Activated naive CD4-positive, alpha-beta T cell treated with anti-CD3 and anti-CD28 coated beads, Interleukin-2, amount 50 U/mL, for 72 hours (primary cell): ENCODE measurements at regions not wholly inside any gene's neighbourhood (a gene's known extent, or its start where the extent isn't known, plus 50 kb on each side); places are given as distances from the start of the nearest gene placed in this dataset.
A peak's percentile ranks its signal among the peaks of the same experiment; 100 is the strongest.

Source experiments
- ATAC-seq, 2 donors: fragments of 150-1000 bp; cut with Tn5 transposase; 2 replicates each; pipeline ENCODE4 v1.10.0; 2021; ENCODE audit warnings: mild to moderate bottlenecking in 2 of 2, moderate library complexity in 2 of 2
- DNase-seq, 2 donors: peaks; one replicate each; pipeline ENCODE4 v3.0.0; 2021 to 2022; ENCODE audit warnings: low spot score in 2 of 2
- H3K27ac Mint-ChIP-seq, 2 donors: one replicate each; pipeline ENCODE4 v1.8.0; 2022; ENCODE audit warnings: mild to moderate bottlenecking in 2 of 2, mixed read lengths in 2 of 2
- H3K36me3 Mint-ChIP-seq, 2 donors: one replicate each; pipeline ENCODE4 v1.8.0; 2022; ENCODE audit warnings: mixed read lengths in 2 of 2
- H3K9me3 Mint-ChIP-seq, 2 donors: one replicate each; pipeline ENCODE4 v1.8.0; 2022; ENCODE audit warnings: mixed read lengths in 2 of 2

DNA sequence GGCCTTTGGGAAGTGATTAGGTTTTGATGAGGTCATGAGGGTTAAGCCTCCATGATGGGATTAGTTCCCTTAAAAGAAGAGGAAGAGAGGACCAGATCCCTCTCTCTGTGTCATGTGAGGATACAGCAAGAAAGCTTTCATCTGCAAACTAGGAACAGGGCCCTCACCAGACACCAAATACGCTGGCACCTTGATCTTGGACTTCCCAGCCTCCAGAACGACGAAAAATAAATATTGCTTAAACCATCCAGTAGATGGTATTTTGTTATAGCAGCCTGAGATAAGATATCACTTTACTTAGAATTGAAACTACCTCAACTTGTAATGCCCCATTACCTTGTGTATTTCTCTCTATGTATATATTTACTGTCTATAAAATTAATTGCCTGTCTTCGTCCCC lies 65.4 kb upstream of the NNAT start:
- Mint-ChIP-seq H3K9me3 (peaks cover 16 to 31% of the 10 kb centered on the region in 2 donors), H3K27ac (no peak overlapping the region), H3K36me3 (peaks cover 22 to 27% of the 10 kb centered on the region in 2 donors)
- ATAC-seq, result no peak
- DNase-seq, result no peak

DNA sequence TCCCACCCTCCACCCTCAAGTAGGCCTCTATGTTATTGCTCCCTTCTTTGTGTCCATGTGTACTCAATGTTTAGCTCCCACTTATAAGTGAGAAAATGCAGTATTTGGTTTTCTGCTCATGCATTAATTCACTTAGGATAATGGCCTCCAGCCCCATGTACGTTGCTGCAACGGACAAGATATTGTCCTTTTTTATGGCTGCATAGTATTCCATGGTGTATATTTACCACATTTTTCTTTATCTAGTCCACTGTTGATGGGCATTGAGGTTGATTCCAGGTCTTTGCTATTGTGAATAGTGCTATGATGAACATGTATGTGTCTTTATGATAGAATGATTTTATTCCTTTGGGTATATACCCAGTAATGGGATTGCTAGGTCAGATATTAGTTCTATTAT lies 64.1 kb upstream of the NNAT start:
- H3K36me3 Mint-ChIP-seq, result peaks cover 22 to 27% of the 10 kb centered on the region in 2 donors

DNA sequence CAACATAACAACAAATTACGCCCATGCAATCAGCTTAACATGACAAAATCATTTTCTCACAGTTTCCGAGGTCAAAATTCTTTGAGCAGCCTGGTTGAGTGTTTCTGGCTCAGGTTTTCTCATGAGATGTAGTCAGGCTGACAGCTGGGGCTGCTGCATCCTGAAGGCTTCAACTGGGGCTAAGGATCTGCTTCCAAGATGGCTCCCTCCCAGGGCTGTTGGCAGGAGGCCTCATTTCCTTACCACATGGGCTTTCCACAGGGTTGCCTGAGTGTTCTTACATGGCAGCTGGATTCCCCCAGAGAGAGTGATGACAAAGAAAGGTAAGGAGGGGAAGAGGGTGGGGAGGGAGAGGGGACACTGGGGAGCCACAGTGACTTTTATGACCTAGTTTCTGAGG lies 63.1 kb upstream of the NNAT start:
- peaks cover 16 to 31% of the 10 kb centered on the region in 2 donors for H3K9me3 Mint-ChIP-seq
- ATAC-seq, result no peak

More for the DNA sequence above, 64.1 kb upstream of the NNAT start:
- peaks cover 16 to 31% of the 10 kb centered on the region in 2 donors for H3K9me3 Mint-ChIP-seq
- DNase-seq, result no peak
- no peak for ATAC-seq
- no peak overlapping the region for H3K27ac Mint-ChIP-seq

DNA sequence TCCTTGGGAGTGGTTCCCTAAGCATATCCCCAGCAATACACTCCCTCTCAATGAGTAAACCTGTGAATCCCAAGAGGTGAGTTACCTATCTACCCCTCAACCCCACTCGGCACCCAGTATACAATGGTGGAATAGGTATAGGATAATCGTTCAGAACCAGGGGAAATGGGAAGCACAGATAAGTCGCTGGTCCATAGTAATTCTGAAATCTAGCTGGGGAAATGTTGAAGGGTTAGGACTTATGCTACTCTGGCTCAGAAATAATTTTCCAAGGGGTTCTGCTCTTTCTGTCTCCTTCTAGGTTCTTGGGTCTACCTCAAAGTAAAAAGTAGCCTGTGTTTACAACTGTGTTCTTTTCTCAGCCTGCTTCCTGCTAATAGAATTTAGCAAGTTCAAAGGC lies 62.3 kb upstream of the NNAT start:
- DNase-seq, result no peak
- Mint-ChIP-seq H3K9me3 (peaks cover 16 to 28% of the 10 kb centered on the region in 2 donors), H3K36me3 (peaks cover 22 to 27% of the 10 kb centered on the region in 2 donors), H3K27ac (no peak overlapping the region)
- ATAC-seq, result no peak

More for the DNA sequence above, 63.1 kb upstream of the NNAT start:
- no peak for DNase-seq
- Mint-ChIP-seq H3K36me3 (peaks cover 22 to 27% of the 10 kb centered on the region in 2 donors), H3K27ac (no peak overlapping the region)

DNA sequence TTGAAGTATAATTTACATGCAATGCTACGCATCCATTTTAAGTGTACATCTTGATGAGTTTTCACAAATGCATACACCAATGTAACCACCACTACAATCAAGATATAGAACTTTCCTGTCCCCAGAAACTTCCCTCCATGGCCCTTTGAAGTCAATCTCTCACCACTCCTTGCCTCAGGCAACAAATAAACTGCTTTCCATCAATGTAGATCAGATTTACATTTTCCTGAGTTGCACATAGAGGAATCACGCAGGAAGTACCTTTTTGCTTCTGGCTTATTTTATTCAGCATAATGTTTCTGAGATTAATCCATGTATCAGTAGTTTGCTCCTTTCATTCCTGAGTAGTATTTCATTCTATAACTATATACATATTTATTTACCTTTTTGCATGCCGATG lies 59.6 kb upstream of the NNAT start:
- H3K36me3 Mint-ChIP-seq, result peaks cover 12 to 22% of the 10 kb centered on the region in 2 donors
- DNase-seq (no peak), ATAC-seq (no peak)
- H3K9me3 Mint-ChIP-seq, result peaks cover 5 to 13% of the 10 kb centered on the region in 2 donors
- H3K27ac Mint-ChIP-seq, result no peak overlapping the region

DNA sequence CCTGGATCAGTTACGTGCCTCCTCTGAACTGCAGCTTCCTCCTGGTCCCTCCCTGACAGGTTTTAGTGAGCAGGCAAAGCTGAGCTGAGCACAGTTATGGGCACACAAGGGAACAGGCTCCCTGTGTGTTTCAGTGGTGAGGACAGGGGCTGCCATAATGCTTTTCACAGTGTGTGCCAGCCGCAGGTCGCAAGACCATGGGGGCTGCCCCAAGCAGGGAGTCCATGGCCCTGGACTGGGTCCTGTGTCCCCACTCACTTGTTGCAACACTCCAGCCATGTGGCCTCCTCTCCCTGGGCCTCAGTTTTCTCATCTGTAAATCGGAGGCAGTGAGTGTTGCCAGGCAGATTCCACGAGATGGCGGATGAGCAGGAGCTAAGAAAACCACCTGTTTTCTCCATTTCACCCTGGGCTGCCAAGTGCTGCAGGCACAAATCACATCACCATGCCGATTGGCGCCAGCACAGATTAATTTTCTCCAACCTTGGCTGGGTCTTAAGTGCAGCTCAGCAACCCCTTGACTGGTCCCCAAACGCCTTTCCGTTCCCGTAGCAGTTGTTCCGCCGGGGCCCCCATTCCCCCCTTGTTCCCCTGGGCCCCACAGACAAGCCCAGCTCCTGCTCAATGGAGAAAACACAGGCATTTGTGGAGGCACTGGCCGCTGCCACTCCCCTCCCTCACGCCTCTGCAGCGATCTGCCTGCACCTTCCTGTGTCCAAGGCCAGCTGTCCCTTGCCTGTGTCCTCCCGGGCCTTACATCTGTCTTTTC lies 57.1 kb upstream of the NNAT start:
- Mint-ChIP-seq H3K9me3 (peaks cover 0 to 8% of the 10 kb centered on the region in 2 donors), H3K27ac (no peak overlapping the region), H3K36me3 (peaks cover 4 to 6% of the 10 kb centered on the region in 2 donors)
- DNase-seq (no peak), ATAC-seq (no peak)

DNA sequence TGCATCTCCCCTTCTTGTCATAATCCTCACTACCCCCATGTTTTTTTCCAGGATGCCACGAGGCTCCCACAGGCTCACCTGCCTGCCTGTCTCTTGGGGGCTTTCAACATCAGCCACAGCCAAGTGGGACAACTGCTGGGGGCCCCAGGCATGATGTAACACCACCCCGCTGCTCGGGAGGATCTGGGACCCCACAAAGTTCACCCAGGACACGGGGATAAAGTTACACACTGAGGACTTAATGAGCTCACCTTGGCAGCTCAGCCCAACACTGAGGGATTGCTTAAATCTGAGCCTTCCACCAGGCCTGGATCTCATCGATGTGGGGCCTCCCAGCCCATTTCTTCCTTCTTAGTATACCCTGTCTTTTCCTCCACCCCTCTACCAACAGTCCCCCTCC lies 56.4 kb upstream of the NNAT start:
- Mint-ChIP-seq H3K9me3 (peaks cover 0 to 6% of the 10 kb centered on the region in 2 donors), H3K27ac (peak overlapping the region in 1 of 2 donors; percentile 17), H3K36me3 (peaks cover 0 to 6% of the 10 kb centered on the region in 2 donors)
- ATAC-seq, result no peak
- DNase-seq, result no peak
